Kidney (tissue), 13 donors: ENCODE measurements at regions not wholly inside any gene's neighbourhood (a gene's known extent, or its start where the extent isn't known, plus 50 kb on each side); places are given as distances from the start of the nearest gene placed in this dataset.

Experiments
- DNase-seq, 5 donors: peaks; one replicate each; pipeline ENCODE4 v3.0.0-alpha.2; 2013 to 2020
- FAIRE-seq: peaks from 2 replicates; lab custom pipeline; 2012; peaks lifted over from hg19 to GRCh38; lab: Jason Lieb, UNC
- H3K27ac ChIP-seq, 2 donors: one replicate each; pipeline ENCODE4 v1.7.0; 2013; ENCODE audit warnings: low read depth in 2 of 2, low read length in 2 of 2, inconsistent platforms in 1 of 2
- H3K27me3 ChIP-seq: one replicate; pipeline ENCODE4 v1.7.1; 2013; ENCODE audit warnings: low read length, inconsistent platforms; ENCODE audit not compliant: control insufficient read depth, insufficient read depth
- H3K36me3 ChIP-seq, 3 donors: one replicate each; pipeline versions ENCODE4 v1.7.0 to v1.7.1; 2013; ENCODE audit warnings: low read length in 3 of 3, control low read depth in 1 of 3, inconsistent platforms in 1 of 3; ENCODE audit not compliant: insufficient read depth in 3 of 3, control insufficient read depth in 2 of 3
- H3K4me1 ChIP-seq, 3 donors: one replicate each; pipeline versions ENCODE4 v1.7.0 to v1.7.1; 2013; ENCODE audit warnings: low read length in 3 of 3, inconsistent platforms in 1 of 3, low read depth in 1 of 3; ENCODE audit not compliant: control insufficient read depth in 2 of 3, insufficient read depth in 2 of 3
- H3K4me3 ChIP-seq, 3 donors: one replicate each; pipeline versions ENCODE4 v1.7.0 to v1.8.1; 2013; ENCODE audit warnings: low read length in 3 of 3, control low read depth in 1 of 3, inconsistent platforms in 1 of 3
- H3K9ac ChIP-seq, 3 donors: one replicate each; pipeline versions ENCODE4 v1.7.0 to v1.7.1; 2013; ENCODE audit warnings: low read length in 3 of 3, control low read depth in 1 of 3, inconsistent platforms in 1 of 3
- H3K9me3 ChIP-seq, 3 donors: one replicate each; pipeline versions ENCODE4 v1.7.0 to v1.7.1; 2013; ENCODE audit warnings: low read length in 3 of 3, control low read depth in 1 of 3, inconsistent platforms in 1 of 3; ENCODE audit not compliant: control insufficient read depth in 2 of 3, insufficient read depth in 1 of 3
- intact Hi-C: fragments of 100-400 bp; cut with DNase I; formaldehyde crosslinking; loops from one replicate; pipeline ENCODE4 v1.11.1; 2022
- TF ChIP-seq, protein P1 (sequence below): IDR thresholded peaks from 3 replicates; pipeline ENCODE4 v1.5.1; 2012; ENCODE audit warnings: mild to moderate bottlenecking, moderate library complexity, borderline replicate concordance; ENCODE audit not compliant: insufficient read depth; ENCODE audit errors: extremely low read depth
- donor health status: control.
- donor health status: control.
- donor health status: control.
- donor health status: control.
- donor health status: control.
- donor health status: DM: yes; HTN: yes; CAD: no.
- donor health status: Normal renal cell carcinoma (clear cell type).

GRCh38 chr2:238562446-238562845 lies 135.7 kb downstream of the ASB1 start:
- Histone ChIP-seq H3K9ac (no peak overlapping the region), H3K27me3 (no peaks in the 10 kb centered on the region), H3K27ac (no peak overlapping the region), H3K4me3 (no peak overlapping the region), H3K36me3 (no peaks in the 10 kb centered on the region), H3K4me1 (no peaks in the 10 kb centered on the region), H3K9me3 (no peaks in the 10 kb centered on the region)
- TF ChIP-seq, protein P1, sequence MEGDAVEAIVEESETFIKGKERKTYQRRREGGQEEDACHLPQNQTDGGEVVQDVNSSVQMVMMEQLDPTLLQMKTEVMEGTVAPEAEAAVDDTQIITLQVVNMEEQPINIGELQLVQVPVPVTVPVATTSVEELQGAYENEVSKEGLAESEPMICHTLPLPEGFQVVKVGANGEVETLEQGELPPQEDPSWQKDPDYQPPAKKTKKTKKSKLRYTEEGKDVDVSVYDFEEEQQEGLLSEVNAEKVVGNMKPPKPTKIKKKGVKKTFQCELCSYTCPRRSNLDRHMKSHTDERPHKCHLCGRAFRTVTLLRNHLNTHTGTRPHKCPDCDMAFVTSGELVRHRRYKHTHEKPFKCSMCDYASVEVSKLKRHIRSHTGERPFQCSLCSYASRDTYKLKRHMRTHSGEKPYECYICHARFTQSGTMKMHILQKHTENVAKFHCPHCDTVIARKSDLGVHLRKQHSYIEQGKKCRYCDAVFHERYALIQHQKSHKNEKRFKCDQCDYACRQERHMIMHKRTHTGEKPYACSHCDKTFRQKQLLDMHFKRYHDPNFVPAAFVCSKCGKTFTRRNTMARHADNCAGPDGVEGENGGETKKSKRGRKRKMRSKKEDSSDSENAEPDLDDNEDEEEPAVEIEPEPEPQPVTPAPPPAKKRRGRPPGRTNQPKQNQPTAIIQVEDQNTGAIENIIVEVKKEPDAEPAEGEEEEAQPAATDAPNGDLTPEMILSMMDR: no peak
- intact Hi-C loops: no loop called here
- peak in 1 of 5 donors; percentile 8 for DNase-seq
- FAIRE-seq: no peak

DNA sequence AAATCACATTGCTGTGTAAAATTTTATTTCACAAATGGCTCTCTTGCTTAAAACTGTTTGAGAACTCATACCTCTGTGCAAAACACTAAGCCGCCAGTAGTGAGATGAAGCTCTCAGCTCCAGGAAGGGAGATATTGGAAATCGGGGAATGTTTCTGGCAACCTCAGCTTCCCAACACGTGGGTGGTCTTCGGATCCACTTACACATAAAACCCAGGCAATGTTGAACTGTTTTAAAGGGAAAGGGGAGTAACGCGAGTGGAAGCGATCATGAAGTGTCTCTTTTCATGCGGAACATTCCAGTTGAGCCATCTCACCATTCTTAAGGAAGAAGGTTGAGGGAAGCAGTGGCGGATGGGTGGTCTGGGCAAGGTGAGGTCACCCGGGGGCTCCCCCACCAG lies 136.8 kb downstream of the ASB1 start:
- no peaks in the 10 kb centered on the region for H3K27me3 ChIP-seq
- H3K4me1 ChIP-seq: no peaks in the 10 kb centered on the region
- no peaks in the 10 kb centered on the region for H3K36me3 ChIP-seq
- peak in 4 of 5 donors; percentile 23 to 61 (median 52) for DNase-seq
- H3K4me3 ChIP-seq: no peak overlapping the region
- FAIRE-seq: no peak
- H3K27ac ChIP-seq: no peak overlapping the region
- no peaks in the 10 kb centered on the region for H3K9me3 ChIP-seq
- TF ChIP-seq, protein P1: no peak
- H3K9ac ChIP-seq: no peak overlapping the region
- intact Hi-C loops: no loop called here

GRCh38 chr2:238564286-238564920 lies 137.7 kb downstream of the ASB1 start:
- Histone ChIP-seq H3K9me3 (no peaks in the 10 kb centered on the region), H3K27ac (no peak overlapping the region), H3K36me3 (no peaks in the 10 kb centered on the region), H3K4me1 (no peaks in the 10 kb centered on the region), H3K4me3 (no peak overlapping the region), H3K9ac (no peak overlapping the region), H3K27me3 (no peaks in the 10 kb centered on the region)
- peak in 1 of 5 donors; percentile 39 for DNase-seq
- TF ChIP-seq, protein P1: no peak
- no peak for FAIRE-seq
- intact Hi-C loops: no loop called here

GRCh38 chr2:238565031-238565430 lies 138.3 kb downstream of the ASB1 start:
- DNase-seq: peak in 1 of 5 donors; percentile 26
- H3K9ac ChIP-seq: no peak overlapping the region
- TF ChIP-seq, protein P1: no peak
- no peak overlapping the region for H3K27ac ChIP-seq
- H3K4me3 ChIP-seq: no peak overlapping the region
- H3K36me3 ChIP-seq: no peaks in the 10 kb centered on the region
- no peak for FAIRE-seq
- H3K9me3 ChIP-seq: no peaks in the 10 kb centered on the region
- intact Hi-C loops: no loop called here
- no peaks in the 10 kb centered on the region for H3K4me1 ChIP-seq
- no peaks in the 10 kb centered on the region for H3K27me3 ChIP-seq
